WTC11 (cell line): ENCODE measurements at regions not wholly inside any gene's neighbourhood (a gene's known extent, or its start where the extent isn't known, plus 50 kb on each side); places are given as distances from the start of the nearest gene placed in this dataset.

Source experiments
- ATAC-seq: fragments of 200-7000 bp; cut with Tn5 transposase; 2 replicates; pipeline ENCODE4 v1.10.0; 2021; ENCODE audit warnings: mild to moderate bottlenecking, moderate library complexity
- CTCF ChIA-PET: fragments of 300-600 bp; sonication (Branson Sonifier 250); formaldehyde crosslinking; loops from one replicate; lab custom pipeline; 2021; ENCODE audit warnings: antibody characterized with exemption; lab: Charles Lee
- POLR2A ChIA-PET: fragments of 350-600 bp; sonication (Branson Sonifier 250); formaldehyde crosslinking; loops from one replicate; lab custom pipeline; 2021; ENCODE audit warnings: antibody characterized with exemption; lab: Charles Lee
- DNase-seq: peaks from one replicate; pipeline ENCODE4 v3.0.0; 2021; ENCODE audit warnings: low spot score
- H3K27ac Mint-ChIP-seq: 2 replicates; pipeline ENCODE4 v1.8.0; 2021; ENCODE audit warnings: mixed read lengths
- H3K27me3 Mint-ChIP-seq: 2 replicates; pipeline ENCODE4 v1.8.0; 2021; ENCODE audit warnings: low read depth, mild to moderate bottlenecking, moderate library complexity, mixed read lengths
- H3K36me3 Mint-ChIP-seq: 2 replicates; pipeline ENCODE4 v1.8.0; 2021; ENCODE audit warnings: mixed read lengths
- H3K4me1 Mint-ChIP-seq: 2 replicates; pipeline ENCODE4 v1.8.0; 2022; ENCODE audit warnings: mixed read lengths
- H3K4me3 Mint-ChIP-seq: 2 replicates; pipeline ENCODE4 v1.8.0; 2021; ENCODE audit warnings: mild to moderate bottlenecking, moderate library complexity, mixed read lengths
- H3K9me3 Mint-ChIP-seq: 2 replicates; pipeline ENCODE4 v1.8.0; 2021; ENCODE audit warnings: mixed read lengths
- CREB1 ChIP-seq: sonication (generic); formaldehyde crosslinking; IDR thresholded peaks from 2 replicates; pipeline ENCODE4 v1.8.0; 2023; ENCODE audit warnings: mild to moderate bottlenecking, missing genetic modification reagents
- EMX1 ChIP-seq: fragments of 250-450 bp; sonication (Bioruptor Pico); IDR thresholded peaks from 2 replicates; pipeline ENCODE4 v1.8.0; 2021; ENCODE audit warnings: mild to moderate bottlenecking
- ESRRA ChIP-seq: sonication (generic); formaldehyde crosslinking; IDR thresholded peaks from 2 replicates; pipeline ENCODE4 v1.8.1; 2022; ENCODE audit warnings: mild to moderate bottlenecking, missing genetic modification reagents, borderline replicate concordance
- ETV6 ChIP-seq: sonication (generic); formaldehyde crosslinking; IDR thresholded peaks from 2 replicates; pipeline ENCODE4 v1.8.1; 2022; ENCODE audit warnings: mild to moderate bottlenecking, missing genetic modification reagents
- FOXJ3 ChIP-seq: sonication (generic); formaldehyde crosslinking; IDR thresholded peaks from 2 replicates; pipeline ENCODE4 v1.9.0; 2021; ENCODE audit warnings: missing genetic modification reagents, mild to moderate bottlenecking, borderline replicate concordance
- FOXK1 ChIP-seq: sonication (generic); formaldehyde crosslinking; IDR thresholded peaks from 2 replicates; pipeline ENCODE4 v1.8.0; 2022; ENCODE audit warnings: mild to moderate bottlenecking, moderate library complexity, missing genetic modification reagents
- FOXP1 ChIP-seq: sonication (generic); formaldehyde crosslinking; IDR thresholded peaks from 2 replicates; pipeline ENCODE4 v1.8.0; 2022; ENCODE audit warnings: missing genetic modification reagents, mild to moderate bottlenecking, moderate library complexity, borderline replicate concordance
- JAZF1 ChIP-seq: fragments of 250-450 bp; sonication (Bioruptor Pico); IDR thresholded peaks from 2 replicates; pipeline ENCODE4 v1.9.0; 2021; ENCODE audit warnings: moderate library complexity, mild to moderate bottlenecking, inconsistent platforms
- MXD4 ChIP-seq: fragments of 250-450 bp; sonication (Bioruptor Pico); IDR thresholded peaks from 2 replicates; pipeline ENCODE4 v1.8.0; 2021; ENCODE audit warnings: mild to moderate bottlenecking, moderate library complexity, borderline replicate concordance
- NFYB ChIP-seq: sonication (generic); formaldehyde crosslinking; conservative IDR thresholded peaks from 2 replicates; pipeline ENCODE4 v1.8.0; 2022; ENCODE audit warnings: low read depth, missing genetic modification reagents
- RELA ChIP-seq: sonication (generic); formaldehyde crosslinking; IDR thresholded peaks from 2 replicates; pipeline ENCODE4 v1.8.1; 2022; ENCODE audit warnings: missing genetic modification reagents, mild to moderate bottlenecking, borderline replicate concordance
- SMAD3 ChIP-seq: sonication (generic); formaldehyde crosslinking; IDR thresholded peaks from 2 replicates; pipeline ENCODE4 v1.8.0; 2022; ENCODE audit warnings: missing genetic modification reagents, mild to moderate bottlenecking, borderline replicate concordance
- SOX15 ChIP-seq: fragments of 250-450 bp; sonication (Bioruptor Pico); IDR thresholded peaks from 2 replicates; pipeline ENCODE4 v1.9.0; 2021; ENCODE audit warnings: mild to moderate bottlenecking
- SP1 ChIP-seq: sonication (generic); formaldehyde crosslinking; conservative IDR thresholded peaks from 2 replicates; pipeline ENCODE4 v1.8.1; 2022; ENCODE audit warnings: missing genetic modification reagents
- TCF7 ChIP-seq: sonication (generic); formaldehyde crosslinking; IDR thresholded peaks from 2 replicates; pipeline ENCODE4 v1.8.0; 2022; ENCODE audit warnings: mild to moderate bottlenecking, low read depth, missing genetic modification reagents, moderate library complexity
- TEAD1 ChIP-seq: sonication (generic); formaldehyde crosslinking; IDR thresholded peaks from 2 replicates; pipeline ENCODE4 v1.8.0; 2022; ENCODE audit warnings: mild to moderate bottlenecking, missing genetic modification reagents
- TEAD4 ChIP-seq: sonication (generic); formaldehyde crosslinking; IDR thresholded peaks from 2 replicates; pipeline ENCODE4 v1.8.0; 2022; ENCODE audit warnings: mild to moderate bottlenecking, missing genetic modification reagents
- ZBTB21 ChIP-seq: sonication (generic); formaldehyde crosslinking; IDR thresholded peaks from 2 replicates; pipeline ENCODE4 v1.8.1; 2023; ENCODE audit warnings: mild to moderate bottlenecking, missing genetic modification reagents, borderline replicate concordance
- ZNF138 ChIP-seq: sonication (generic); formaldehyde crosslinking; conservative IDR thresholded peaks from 2 replicates; pipeline ENCODE4 v1.8.1; 2022; ENCODE audit warnings: mild to moderate bottlenecking, moderate library complexity, missing genetic modification reagents
- ZNF423 ChIP-seq: fragments of 250-450 bp; sonication (Bioruptor Pico); IDR thresholded peaks from 2 replicates; pipeline ENCODE4 v2.1.2; 2022; ENCODE audit warnings: mild to moderate bottlenecking, moderate library complexity
- ZNF671 ChIP-seq: fragments of 250-450 bp; sonication (Bioruptor Pico); IDR thresholded peaks from 2 replicates; pipeline ENCODE4 v1.8.0; 2021; ENCODE audit warnings: mild to moderate bottlenecking
- TF ChIP-seq, protein P1 (sequence below): sonication (generic); formaldehyde crosslinking; IDR thresholded peaks from 2 replicates; pipeline ENCODE4 v1.8.0; 2023; ENCODE audit warnings: mild to moderate bottlenecking, missing genetic modification reagents
- TF ChIP-seq, protein P2 (sequence below): sonication (generic); formaldehyde crosslinking; IDR thresholded peaks from 2 replicates; pipeline ENCODE4 v1.8.1; 2022; ENCODE audit warnings: mild to moderate bottlenecking, missing genetic modification reagents, moderate library complexity, borderline replicate concordance
- TF ChIP-seq, protein P3 (sequence below): fragments of 250-450 bp; sonication (Bioruptor Pico); conservative IDR thresholded peaks from 2 replicates; pipeline ENCODE4 v1.9.0; 2021; ENCODE audit warnings: mild to moderate bottlenecking
- TF ChIP-seq, protein P4 (sequence below): sonication (generic); formaldehyde crosslinking; IDR thresholded peaks from 2 replicates; pipeline ENCODE4 v1.8.0; 2022; ENCODE audit warnings: missing genetic modification reagents

DNA sequence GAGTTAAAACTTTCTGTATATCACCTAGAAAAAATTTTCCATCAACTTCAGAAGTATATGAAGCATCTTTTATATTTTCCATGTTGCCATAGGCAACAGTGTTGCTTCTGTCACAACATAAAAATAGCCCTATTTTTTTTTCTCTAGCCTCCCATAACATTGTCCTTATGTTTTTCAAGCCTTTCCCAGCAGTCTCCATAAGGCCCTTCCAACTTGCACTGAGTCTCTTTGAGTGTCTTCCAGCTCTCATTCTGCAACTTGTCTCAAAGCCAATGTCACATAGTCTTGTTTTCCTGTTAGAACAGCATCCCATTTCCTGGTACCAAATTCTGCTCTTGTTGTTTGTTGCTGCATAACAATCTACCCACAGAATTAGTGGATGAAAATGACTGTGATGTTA, 1055.5 kb upstream of the GHITM start:
- Mint-ChIP-seq H3K27ac (no peak overlapping the region), H3K4me3 (no peak overlapping the region), H3K4me1 (peaks cover 6% of the 10 kb centered on the region), H3K27me3 (no peaks in the 10 kb centered on the region), H3K9me3 (peaks cover 46% of the 10 kb centered on the region), H3K36me3 (peaks cover 30% of the 10 kb centered on the region)
- TF ChIP-seq, protein P1, sequence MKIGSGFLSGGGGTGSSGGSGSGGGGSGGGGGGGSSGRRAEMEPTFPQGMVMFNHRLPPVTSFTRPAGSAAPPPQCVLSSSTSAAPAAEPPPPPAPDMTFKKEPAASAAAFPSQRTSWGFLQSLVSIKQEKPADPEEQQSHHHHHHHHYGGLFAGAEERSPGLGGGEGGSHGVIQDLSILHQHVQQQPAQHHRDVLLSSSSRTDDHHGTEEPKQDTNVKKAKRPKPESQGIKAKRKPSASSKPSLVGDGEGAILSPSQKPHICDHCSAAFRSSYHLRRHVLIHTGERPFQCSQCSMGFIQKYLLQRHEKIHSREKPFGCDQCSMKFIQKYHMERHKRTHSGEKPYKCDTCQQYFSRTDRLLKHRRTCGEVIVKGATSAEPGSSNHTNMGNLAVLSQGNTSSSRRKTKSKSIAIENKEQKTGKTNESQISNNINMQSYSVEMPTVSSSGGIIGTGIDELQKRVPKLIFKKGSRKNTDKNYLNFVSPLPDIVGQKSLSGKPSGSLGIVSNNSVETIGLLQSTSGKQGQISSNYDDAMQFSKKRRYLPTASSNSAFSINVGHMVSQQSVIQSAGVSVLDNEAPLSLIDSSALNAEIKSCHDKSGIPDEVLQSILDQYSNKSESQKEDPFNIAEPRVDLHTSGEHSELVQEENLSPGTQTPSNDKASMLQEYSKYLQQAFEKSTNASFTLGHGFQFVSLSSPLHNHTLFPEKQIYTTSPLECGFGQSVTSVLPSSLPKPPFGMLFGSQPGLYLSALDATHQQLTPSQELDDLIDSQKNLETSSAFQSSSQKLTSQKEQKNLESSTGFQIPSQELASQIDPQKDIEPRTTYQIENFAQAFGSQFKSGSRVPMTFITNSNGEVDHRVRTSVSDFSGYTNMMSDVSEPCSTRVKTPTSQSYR = no peak
- TF ChIP-seq TEAD1 (no peak), FOXP1 (CRISPR knock-in tag) (no peak), ZBTB21 (CRISPR knock-in tag) (no peak), JAZF1 (CRISPR knock-in tag) (no peak), ESRRA (CRISPR knock-in tag) (no peak), ZNF138 (CRISPR knock-in tag) (no peak), ZNF423 (CRISPR knock-in tag) (no peak), SMAD3 (CRISPR knock-in tag) (no peak), TCF7 (CRISPR knock-in tag) (no peak), EMX1 (CRISPR knock-in tag) (no peak)
- TF ChIP-seq, protein P2, sequence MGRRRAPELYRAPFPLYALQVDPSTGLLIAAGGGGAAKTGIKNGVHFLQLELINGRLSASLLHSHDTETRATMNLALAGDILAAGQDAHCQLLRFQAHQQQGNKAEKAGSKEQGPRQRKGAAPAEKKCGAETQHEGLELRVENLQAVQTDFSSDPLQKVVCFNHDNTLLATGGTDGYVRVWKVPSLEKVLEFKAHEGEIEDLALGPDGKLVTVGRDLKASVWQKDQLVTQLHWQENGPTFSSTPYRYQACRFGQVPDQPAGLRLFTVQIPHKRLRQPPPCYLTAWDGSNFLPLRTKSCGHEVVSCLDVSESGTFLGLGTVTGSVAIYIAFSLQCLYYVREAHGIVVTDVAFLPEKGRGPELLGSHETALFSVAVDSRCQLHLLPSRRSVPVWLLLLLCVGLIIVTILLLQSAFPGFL (CRISPR knock-in tag) = no peak
- TF ChIP-seq, protein P3, sequence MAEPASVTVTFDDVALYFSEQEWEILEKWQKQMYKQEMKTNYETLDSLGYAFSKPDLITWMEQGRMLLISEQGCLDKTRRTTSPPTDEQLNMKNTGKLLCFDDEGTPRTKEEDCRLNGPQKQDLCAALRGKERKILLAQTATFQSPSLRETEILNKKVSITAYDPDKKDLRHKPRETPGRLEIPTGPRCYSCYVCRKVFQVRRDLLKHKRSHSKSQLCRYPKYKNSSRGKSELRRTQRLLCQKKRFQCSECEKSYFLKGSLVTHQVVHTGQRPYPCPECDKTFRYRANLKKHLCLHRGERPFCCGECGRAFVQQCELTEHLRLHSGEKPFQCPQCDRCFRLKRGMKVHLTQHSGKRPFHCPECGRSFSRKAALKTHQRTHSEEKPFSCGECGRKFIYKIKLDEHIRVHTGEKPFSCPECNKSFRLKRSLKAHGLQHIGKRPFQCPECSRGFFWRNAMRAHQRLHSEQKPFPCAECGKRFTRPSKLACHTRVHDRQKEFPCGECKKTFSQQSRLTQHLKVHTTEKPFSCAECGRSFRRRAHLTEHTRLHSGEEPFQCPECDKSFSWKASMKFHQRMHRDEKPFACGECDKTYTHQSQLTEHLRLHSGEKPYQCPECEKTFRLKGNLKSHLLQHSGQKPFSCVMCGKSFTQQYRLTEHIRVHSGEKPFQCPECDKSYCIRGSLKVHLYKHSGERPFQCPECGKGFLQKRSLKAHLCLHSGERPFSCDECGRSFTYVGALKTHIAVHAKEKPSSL (CRISPR knock-in tag) = no peak
- TF ChIP-seq, protein P4, sequence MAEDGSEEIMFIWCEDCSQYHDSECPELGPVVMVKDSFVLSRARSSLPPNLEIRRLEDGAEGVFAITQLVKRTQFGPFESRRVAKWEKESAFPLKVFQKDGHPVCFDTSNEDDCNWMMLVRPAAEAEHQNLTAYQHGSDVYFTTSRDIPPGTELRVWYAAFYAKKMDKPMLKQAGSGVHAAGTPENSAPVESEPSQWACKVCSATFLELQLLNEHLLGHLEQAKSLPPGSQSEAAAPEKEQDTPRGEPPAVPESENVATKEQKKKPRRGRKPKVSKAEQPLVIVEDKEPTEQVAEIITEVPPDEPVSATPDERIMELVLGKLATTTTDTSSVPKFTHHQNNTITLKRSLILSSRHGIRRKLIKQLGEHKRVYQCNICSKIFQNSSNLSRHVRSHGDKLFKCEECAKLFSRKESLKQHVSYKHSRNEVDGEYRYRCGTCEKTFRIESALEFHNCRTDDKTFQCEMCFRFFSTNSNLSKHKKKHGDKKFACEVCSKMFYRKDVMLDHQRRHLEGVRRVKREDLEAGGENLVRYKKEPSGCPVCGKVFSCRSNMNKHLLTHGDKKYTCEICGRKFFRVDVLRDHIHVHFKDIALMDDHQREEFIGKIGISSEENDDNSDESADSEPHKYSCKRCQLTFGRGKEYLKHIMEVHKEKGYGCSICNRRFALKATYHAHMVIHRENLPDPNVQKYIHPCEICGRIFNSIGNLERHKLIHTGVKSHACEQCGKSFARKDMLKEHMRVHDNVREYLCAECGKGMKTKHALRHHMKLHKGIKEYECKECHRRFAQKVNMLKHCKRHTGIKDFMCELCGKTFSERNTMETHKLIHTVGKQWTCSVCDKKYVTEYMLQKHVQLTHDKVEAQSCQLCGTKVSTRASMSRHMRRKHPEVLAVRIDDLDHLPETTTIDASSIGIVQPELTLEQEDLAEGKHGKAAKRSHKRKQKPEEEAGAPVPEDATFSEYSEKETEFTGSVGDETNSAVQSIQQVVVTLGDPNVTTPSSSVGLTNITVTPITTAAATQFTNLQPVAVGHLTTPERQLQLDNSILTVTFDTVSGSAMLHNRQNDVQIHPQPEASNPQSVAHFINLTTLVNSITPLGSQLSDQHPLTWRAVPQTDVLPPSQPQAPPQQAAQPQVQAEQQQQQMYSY (CRISPR knock-in tag) = no peak
- DNase-seq (no peak), ATAC-seq (no peak)
- ChIA-PET CTCF (no interaction called here), POLR2A (no interaction called here)

DNA sequence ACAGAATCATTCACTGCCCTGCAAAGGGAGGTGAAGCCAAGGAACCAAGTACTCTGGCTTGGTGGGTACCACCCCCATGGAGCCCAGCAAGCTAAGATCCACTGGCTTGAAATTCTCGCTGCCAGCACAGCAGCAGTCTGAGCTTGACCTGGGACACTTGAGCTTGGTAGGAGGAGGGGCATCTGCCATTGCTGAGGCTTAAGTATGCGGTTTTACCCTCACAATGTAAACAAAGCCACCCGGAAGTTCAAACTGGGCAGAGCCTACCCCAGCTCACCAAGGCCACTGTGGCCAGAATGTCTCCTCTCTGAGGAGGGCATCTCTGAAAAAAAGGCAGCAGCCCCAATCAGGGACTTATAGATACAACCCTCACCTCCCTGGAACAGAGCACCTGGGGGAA, 1050.0 kb upstream of the GHITM start:
- no peak for DNase-seq
- no peak; the same call in none of the 2 replicates for ATAC-seq

More for the DNA sequence above, 1050.0 kb upstream of the GHITM start:
- Mint-ChIP-seq H3K27ac (no peak overlapping the region), H3K9me3 (peaks cover 10% of the 10 kb centered on the region), H3K4me1 (peaks cover 5% of the 10 kb centered on the region; the same call in 1 of the 2 replicates), H3K27me3 (no peaks in the 10 kb centered on the region), H3K36me3 (no peaks in the 10 kb centered on the region), H3K4me3 (no peak overlapping the region)
- ChIA-PET CTCF (no interaction called here), POLR2A (no interaction called here)
- TF ChIP-seq ZNF138 (CRISPR knock-in tag) = no peak
- TF ChIP-seq NFYB (CRISPR knock-in tag) = no peak
- no peak for TF ChIP-seq CREB1
- TF ChIP-seq FOXJ3 (CRISPR knock-in tag) = no peak
- no peak for TF ChIP-seq ETV6 (CRISPR knock-in tag)
- TF ChIP-seq MXD4 (CRISPR knock-in tag) = no peak
- TF ChIP-seq TEAD4 (CRISPR knock-in tag) = no peak
- TF ChIP-seq FOXK1 = no peak
- no peak for TF ChIP-seq RELA (CRISPR knock-in tag)
- TF ChIP-seq, protein P2 (CRISPR knock-in tag) = no peak
- TF ChIP-seq SP1 (CRISPR knock-in tag) = no peak
- TF ChIP-seq SOX15 (CRISPR knock-in tag) = no peak
- TF ChIP-seq ZNF671 = no peak
- TF ChIP-seq TCF7 (CRISPR knock-in tag) = no peak
- TF ChIP-seq, all 79 proteins: peak for 0
